ENCODE measurements at regions not wholly inside any gene's neighbourhood (a gene's known extent, or its start where the extent isn't known, plus 50 kb on each side); places are given as distances from the start of the nearest gene placed in this dataset.

- TF ChIP-seq, protein P1, sequence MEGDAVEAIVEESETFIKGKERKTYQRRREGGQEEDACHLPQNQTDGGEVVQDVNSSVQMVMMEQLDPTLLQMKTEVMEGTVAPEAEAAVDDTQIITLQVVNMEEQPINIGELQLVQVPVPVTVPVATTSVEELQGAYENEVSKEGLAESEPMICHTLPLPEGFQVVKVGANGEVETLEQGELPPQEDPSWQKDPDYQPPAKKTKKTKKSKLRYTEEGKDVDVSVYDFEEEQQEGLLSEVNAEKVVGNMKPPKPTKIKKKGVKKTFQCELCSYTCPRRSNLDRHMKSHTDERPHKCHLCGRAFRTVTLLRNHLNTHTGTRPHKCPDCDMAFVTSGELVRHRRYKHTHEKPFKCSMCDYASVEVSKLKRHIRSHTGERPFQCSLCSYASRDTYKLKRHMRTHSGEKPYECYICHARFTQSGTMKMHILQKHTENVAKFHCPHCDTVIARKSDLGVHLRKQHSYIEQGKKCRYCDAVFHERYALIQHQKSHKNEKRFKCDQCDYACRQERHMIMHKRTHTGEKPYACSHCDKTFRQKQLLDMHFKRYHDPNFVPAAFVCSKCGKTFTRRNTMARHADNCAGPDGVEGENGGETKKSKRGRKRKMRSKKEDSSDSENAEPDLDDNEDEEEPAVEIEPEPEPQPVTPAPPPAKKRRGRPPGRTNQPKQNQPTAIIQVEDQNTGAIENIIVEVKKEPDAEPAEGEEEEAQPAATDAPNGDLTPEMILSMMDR (IDR thresholded peaks at IDR 0.05) = no peak
- TF ChIP-seq POLR2A (IDR thresholded peaks at IDR 0.05) = no peak
- TF ChIP-seq EP300 (IDR thresholded peaks at IDR 0.05) = no peak
- no peak for TF ChIP-seq POLR2AphosphoS5 (IDR thresholded peaks at IDR 0.05)
- Histone ChIP-seq H3K4me1 (no peaks in the 10 kb centered on the region), H3K9me3 (no peaks in the 10 kb centered on the region), H3K27ac (no peak overlapping the region), H3K36me3 (no peaks in the 10 kb centered on the region), H3K4me3 (no peak overlapping the region), H3K27me3 (no peaks in the 10 kb centered on the region)
- ATAC-seq = no peak
- 29 to 45% methylated on average over 2 of the region's 2 CpGs for WGBS, 2 donors (ENCODE audit: low coverage in 1 of 2)
These were observed 1386.8 kb downstream of the MRPL39 start for GRCh38 chr21:24220446-24220845.

DNA sequence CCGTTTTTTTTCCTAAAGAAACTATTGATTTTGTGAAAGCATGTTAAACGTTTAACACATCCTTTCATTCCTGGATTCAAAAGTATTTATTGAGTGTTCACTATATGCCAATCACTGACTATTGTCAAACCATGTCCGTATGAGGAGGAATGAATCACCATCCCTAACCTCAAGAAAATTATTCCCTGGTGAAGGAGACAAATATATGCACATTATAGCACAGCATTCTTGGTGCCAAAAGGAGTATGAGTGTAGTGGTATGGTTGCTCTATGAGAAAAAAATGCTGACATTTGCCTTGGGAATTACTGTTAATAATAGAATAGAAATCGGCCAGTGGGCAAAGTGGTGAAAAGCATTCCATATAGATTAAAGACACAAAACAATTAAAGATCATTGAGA, 1390.1 kb downstream of the MRPL39 start:
- no peaks in the 10 kb centered on the region for H3K4me1 ChIP-seq
- H3K9me3 ChIP-seq = no peaks in the 10 kb centered on the region
- no peak overlapping the region for H3K4me3 ChIP-seq
- TF ChIP-seq POLR2AphosphoS5 (IDR thresholded peaks at IDR 0.05) (no peak), EP300 (IDR thresholded peaks at IDR 0.05) (no peak), POLR2A (IDR thresholded peaks at IDR 0.05) (no peak)
- TF ChIP-seq, protein P1 (IDR thresholded peaks at IDR 0.05) = no peak
- H3K27me3 ChIP-seq = no peaks in the 10 kb centered on the region
- no peak overlapping the region for H3K27ac ChIP-seq
- ATAC-seq = no peak
- no peaks in the 10 kb centered on the region for H3K36me3 ChIP-seq
- 58 to 62% methylated on average over 4 of the region's 4 CpGs for WGBS, 2 donors (ENCODE audit: low coverage in 1 of 2)

DNA sequence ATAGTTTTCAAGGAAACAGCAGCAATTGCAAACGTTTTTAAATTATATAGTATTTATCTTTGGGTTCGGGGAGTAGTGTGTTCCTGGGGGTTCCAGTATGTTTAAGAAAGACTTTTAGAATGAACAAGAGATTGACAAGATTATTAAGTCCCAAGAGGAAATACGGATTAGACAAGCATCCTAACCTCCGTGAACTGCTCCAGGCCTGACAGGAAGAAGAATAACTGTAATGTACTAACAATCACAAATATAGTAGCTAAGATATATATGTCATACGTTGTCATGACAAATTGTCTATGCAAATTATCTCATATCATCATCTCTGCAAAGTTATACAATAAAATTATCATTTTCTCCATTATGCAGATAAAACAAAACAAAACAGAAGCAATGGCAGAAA, 1397.2 kb downstream of the MRPL39 start:
- Histone ChIP-seq H3K4me3 (no peak overlapping the region), H3K27me3 (no peaks in the 10 kb centered on the region), H3K4me1 (no peaks in the 10 kb centered on the region), H3K27ac (no peak overlapping the region), H3K36me3 (no peaks in the 10 kb centered on the region), H3K9me3 (peaks cover 0 to 13% (median 0%) of the 10 kb centered on the region in 3 donors)
- no peak for ATAC-seq
- WGBS, 2 donors (ENCODE audit: low coverage in 1 of 2) = 55 to 57% methylated on average over 5 of the region's 5 CpGs
- TF ChIP-seq, protein P1 (IDR thresholded peaks at IDR 0.05) = no peak
- TF ChIP-seq POLR2AphosphoS5 (IDR thresholded peaks at IDR 0.05) (no peak), POLR2A (IDR thresholded peaks at IDR 0.05) (no peak)

- peak; percentile 19 for ATAC-seq
- no peak for TF ChIP-seq EP300 (IDR thresholded peaks at IDR 0.05)
- TF ChIP-seq POLR2A (IDR thresholded peaks at IDR 0.05) = no peak
- TF ChIP-seq POLR2AphosphoS5 (IDR thresholded peaks at IDR 0.05) = no peak
- TF ChIP-seq, protein P1 (IDR thresholded peaks at IDR 0.05) = no peak
- no peaks in the 10 kb centered on the region for H3K36me3 ChIP-seq
- no peak overlapping the region for H3K27ac ChIP-seq
- no peak overlapping the region for H3K4me3 ChIP-seq
- H3K27me3 ChIP-seq = no peaks in the 10 kb centered on the region
- peaks cover 0 to 13% (median 0%) of the 10 kb centered on the region in 3 donors for H3K9me3 ChIP-seq
- 97% methylated on average over 3 of the region's 54 CpGs; no CpG with 5 or more reads in 1 of the 2 donors for WGBS, 2 donors (ENCODE audit: low coverage in 1 of 2)
- H3K4me1 ChIP-seq = no peaks in the 10 kb centered on the region
These were observed 1398.6 kb downstream of the MRPL39 start for GRCh38 chr21:24208562-24209260.

DNA sequence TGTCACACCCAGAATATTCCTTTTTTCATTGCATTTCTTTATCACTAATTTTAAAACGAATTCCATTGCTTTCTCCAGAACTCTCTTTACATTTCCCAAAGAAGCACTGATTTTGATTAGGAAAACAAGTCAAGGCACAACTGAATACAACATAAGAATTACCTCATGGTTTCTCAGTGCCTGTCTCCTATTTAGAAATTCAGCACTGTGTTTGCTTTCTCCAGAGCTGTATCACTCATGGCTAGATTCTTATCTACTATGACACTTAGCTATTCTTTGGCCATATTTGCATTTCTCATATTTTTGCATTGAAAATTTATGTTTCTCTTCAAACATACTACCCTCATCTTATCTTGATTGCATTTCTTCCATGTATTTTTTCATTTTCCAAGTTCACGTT, 1402.0 kb downstream of the MRPL39 start:
- H3K9me3 ChIP-seq = peaks cover 0 to 13% (median 0%) of the 10 kb centered on the region in 3 donors
- no peak for ATAC-seq
- TF ChIP-seq POLR2A (IDR thresholded peaks at IDR 0.05) (no peak), POLR2AphosphoS5 (IDR thresholded peaks at IDR 0.05) (no peak), EP300 (IDR thresholded peaks at IDR 0.05) (no peak)
- TF ChIP-seq, protein P1 (IDR thresholded peaks at IDR 0.05) = no peak
- 75 to 80% methylated on average over 2 of the region's 2 CpGs for WGBS, 2 donors (ENCODE audit: low coverage in 1 of 2)
- H3K27me3 ChIP-seq = no peaks in the 10 kb centered on the region
- no peak overlapping the region for H3K27ac ChIP-seq
- no peaks in the 10 kb centered on the region for H3K36me3 ChIP-seq
- H3K4me3 ChIP-seq = no peak overlapping the region
- no peaks in the 10 kb centered on the region for H3K4me1 ChIP-seq
